PC-9 (cell line): ENCODE measurements at regions not wholly inside any gene's neighbourhood (a gene's known extent, or its start where the extent isn't known, plus 50 kb on each side); places are given as distances from the start of the nearest gene placed in this dataset.

Experiments used
- BruUV-seq: library from RNA; stranded (reverse); fragments of 400-500 nt; replicated peaks from 2 replicates; lab custom pipeline; 2021; lab: Mats Ljungman, UMichigan
- CTCF ChIA-PET: fragments of 300-600 bp; sonication (Branson Sonifier 250); formaldehyde crosslinking; loops from one replicate; lab custom pipeline; 2022; ENCODE audit warnings: antibody characterized with exemption; lab: Charles Lee
- POLR2A ChIA-PET: fragments of 300-600 bp; sonication (Branson Sonifier 250); formaldehyde crosslinking; loops from one replicate; lab custom pipeline; 2022; ENCODE audit warnings: antibody characterized with exemption; ENCODE audit not compliant: unreplicated experiment; lab: Charles Lee
- DNase-seq, 2 experiments: peaks; one replicate each; pipeline versions ENCODE4 v3.0.0 to v3.0.0-alpha.2; 2015 to 2022; ENCODE audit warnings: mixed read lengths in 1 of 2
- H2AFZ ChIP-seq: fragments of 200-600 bp; sonication (generic); 2 replicates; pipeline ENCODE4 v1.8.1; 2017; ENCODE audit warnings: antibody characterized with exemption
- H3F3A ChIP-seq: fragments of 200-600 bp; sonication (generic); 2 replicates; pipeline ENCODE4 v1.8.1; 2017; ENCODE audit warnings: antibody characterized with exemption, mild to moderate bottlenecking, low read depth; ENCODE audit not compliant: insufficient read depth
- H3K27ac ChIP-seq: fragments of 200-600 bp; sonication (generic); 2 replicates; pipeline ENCODE4 v1.6.1; 2016; ENCODE audit warnings: mixed run types
- H3K27me3 ChIP-seq: fragments of 200-600 bp; sonication (generic); 2 replicates; pipeline ENCODE4 v1.6.1; 2016; ENCODE audit warnings: low read depth, mixed run types; ENCODE audit not compliant: insufficient read depth
- H3K36me3 ChIP-seq: fragments of 200-600 bp; sonication (generic); 2 replicates; pipeline ENCODE4 v1.6.1; 2016; ENCODE audit warnings: low read depth, mixed run types
- H3K4me1 ChIP-seq: fragments of 200-600 bp; sonication (generic); replicated peaks from 2 replicates; pipeline ENCODE4 v1.6.1; 2016; ENCODE audit warnings: mixed run types; ENCODE audit not compliant: insufficient read depth
- H3K4me2 ChIP-seq: fragments of 200-600 bp; sonication (generic); 2 replicates; pipeline ENCODE4 v1.6.1; 2017; ENCODE audit warnings: mixed run types
- H3K4me3 ChIP-seq: fragments of 200-600 bp; sonication (generic); 2 replicates; pipeline ENCODE4 v1.6.1; 2016; ENCODE audit warnings: mixed run types
- H3K79me2 ChIP-seq: fragments of 200-600 bp; sonication (generic); 2 replicates; pipeline ENCODE4 v1.6.1; 2017; ENCODE audit warnings: low read depth, mixed run types
- H3K9me2 ChIP-seq: fragments of 200-600 bp; sonication (generic); 2 replicates; pipeline ENCODE4 v1.8.1; 2017; ENCODE audit warnings: mild to moderate bottlenecking; ENCODE audit not compliant: insufficient read depth
- H3K9me3 ChIP-seq: fragments of 200-600 bp; sonication (generic); 2 replicates; pipeline ENCODE4 v1.8.1; 2016; ENCODE audit warnings: low read depth; ENCODE audit not compliant: insufficient read depth
- H4K20me1 ChIP-seq: fragments of 200-600 bp; sonication (generic); 2 replicates; pipeline ENCODE4 v1.8.1; 2017; ENCODE audit not compliant: insufficient read depth
- EZH2 ChIP-seq: fragments of 200-600 bp; sonication (generic); IDR thresholded peaks from 2 replicates; pipeline ENCODE4 v1.8.0; 2017; ENCODE audit warnings: antibody characterized with exemption, low read depth
- intact Hi-C: fragments of 100-400 bp; cut with micrococcal nuclease; formaldehyde crosslinking; loops from one replicate; pipeline ENCODE4 v1.10.0; 2022; ENCODE audit not compliant: unreplicated experiment
- TF ChIP-seq, protein P1 (sequence below): fragments of 200-600 bp; sonication (generic); conservative IDR thresholded peaks from 2 replicates; pipeline ENCODE4 v1.6.1; 2017; ENCODE audit warnings: mixed run types, antibody characterized with exemption, mild to moderate bottlenecking, moderate library complexity

DNA sequence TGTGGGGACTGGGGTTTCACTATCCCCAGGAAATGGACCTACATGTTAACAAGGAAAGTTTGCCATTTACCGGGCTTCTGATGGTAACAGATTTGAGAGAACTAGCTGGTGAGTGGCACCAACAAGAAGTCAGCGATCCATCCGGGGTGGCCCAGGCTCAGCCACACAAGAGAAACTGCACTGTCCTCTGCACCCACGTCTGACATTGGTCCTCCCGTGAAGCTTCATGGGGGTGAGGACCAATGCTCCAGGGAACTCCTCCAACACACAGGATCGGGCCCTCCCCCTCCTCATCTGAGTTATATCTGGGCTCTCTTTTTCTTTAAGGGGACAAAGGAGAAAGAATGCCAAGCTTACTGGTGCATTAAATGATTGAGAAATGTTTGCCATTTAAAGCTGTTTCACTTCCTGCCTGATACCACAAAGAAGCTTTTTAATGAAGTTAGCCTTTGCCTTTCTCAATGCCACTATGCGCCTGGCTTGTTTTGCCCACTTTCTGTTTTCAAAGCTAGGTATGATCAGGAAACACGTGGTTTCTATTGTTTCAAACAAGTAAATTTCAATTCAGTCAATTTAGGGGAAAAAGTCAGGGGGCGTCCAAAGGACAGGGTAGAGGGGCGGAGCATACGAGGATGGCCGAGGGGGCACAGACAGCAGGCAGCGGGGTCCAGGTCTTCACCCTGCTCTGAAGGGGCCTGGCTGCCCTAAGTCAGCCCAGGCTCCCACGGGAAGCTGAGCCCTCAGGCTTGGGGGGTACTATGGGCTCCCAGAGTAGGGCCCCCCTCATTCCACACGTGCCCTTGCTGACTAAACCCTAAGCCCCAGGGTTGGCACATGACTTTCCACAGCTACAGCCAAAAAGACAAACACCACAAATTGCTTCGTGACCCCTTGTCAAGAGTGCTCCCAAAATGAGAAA is 204.0 kb upstream of the ID2 start:
- Histone ChIP-seq H3K9me3 (no peaks in the 10 kb centered on the region), H3F3A (no peaks in the 10 kb centered on the region), H2AFZ (no peak overlapping the region), H3K36me3 (no peaks in the 10 kb centered on the region), H4K20me1 (0 out of 2 replicates have a peak, but pooled peaks cover 2% of the 10 kb centered on the region), H3K9me2 (no peaks in the 10 kb centered on the region), H3K27me3 (peaks cover 68% of the 10 kb centered on the region), H3K79me2 (no peaks in the 10 kb centered on the region), H3K4me3 (no peak overlapping the region), H3K27ac (no peak overlapping the region), H3K4me1 (no peaks in the 10 kb centered on the region), H3K4me2 (no peak overlapping the region)
- BruUV-seq = no TSS peak
- intact Hi-C loops = no loop called here
- POLR2A ChIA-PET = no interaction called here
- CTCF ChIA-PET = no interaction called here
- no peak for TF ChIP-seq EZH2
- TF ChIP-seq, protein P1, sequence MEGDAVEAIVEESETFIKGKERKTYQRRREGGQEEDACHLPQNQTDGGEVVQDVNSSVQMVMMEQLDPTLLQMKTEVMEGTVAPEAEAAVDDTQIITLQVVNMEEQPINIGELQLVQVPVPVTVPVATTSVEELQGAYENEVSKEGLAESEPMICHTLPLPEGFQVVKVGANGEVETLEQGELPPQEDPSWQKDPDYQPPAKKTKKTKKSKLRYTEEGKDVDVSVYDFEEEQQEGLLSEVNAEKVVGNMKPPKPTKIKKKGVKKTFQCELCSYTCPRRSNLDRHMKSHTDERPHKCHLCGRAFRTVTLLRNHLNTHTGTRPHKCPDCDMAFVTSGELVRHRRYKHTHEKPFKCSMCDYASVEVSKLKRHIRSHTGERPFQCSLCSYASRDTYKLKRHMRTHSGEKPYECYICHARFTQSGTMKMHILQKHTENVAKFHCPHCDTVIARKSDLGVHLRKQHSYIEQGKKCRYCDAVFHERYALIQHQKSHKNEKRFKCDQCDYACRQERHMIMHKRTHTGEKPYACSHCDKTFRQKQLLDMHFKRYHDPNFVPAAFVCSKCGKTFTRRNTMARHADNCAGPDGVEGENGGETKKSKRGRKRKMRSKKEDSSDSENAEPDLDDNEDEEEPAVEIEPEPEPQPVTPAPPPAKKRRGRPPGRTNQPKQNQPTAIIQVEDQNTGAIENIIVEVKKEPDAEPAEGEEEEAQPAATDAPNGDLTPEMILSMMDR = no peak
- peak in 1 of 2 experiments; percentile 32 for DNase-seq

DNA sequence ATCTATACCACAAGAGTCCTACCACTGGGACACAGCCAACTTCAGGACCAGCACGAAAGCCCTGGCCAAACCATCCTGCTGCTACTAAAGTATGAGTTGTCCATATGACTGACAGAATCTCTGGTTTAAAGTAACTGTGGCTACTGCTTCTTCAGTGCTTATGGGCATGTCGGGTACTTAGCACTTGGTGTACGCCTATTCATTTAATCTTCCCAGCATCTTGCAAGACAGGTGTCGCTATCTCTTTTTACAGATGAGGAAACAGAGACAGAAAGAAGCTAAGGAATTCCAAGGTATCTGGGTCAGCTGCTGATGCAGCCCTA is 203.4 kb upstream of the ID2 start:
- Histone ChIP-seq H3K79me2 (no peaks in the 10 kb centered on the region), H3K9me3 (no peaks in the 10 kb centered on the region), H4K20me1 (0 out of 2 replicates have a peak, but pooled peaks cover 2% of the 10 kb centered on the region), H3K27ac (no peak overlapping the region), H3F3A (no peaks in the 10 kb centered on the region), H3K9me2 (no peaks in the 10 kb centered on the region), H3K36me3 (no peaks in the 10 kb centered on the region), H3K27me3 (peaks cover 68% of the 10 kb centered on the region), H2AFZ (no peak overlapping the region), H3K4me1 (no peaks in the 10 kb centered on the region), H3K4me2 (no peak overlapping the region), H3K4me3 (no peak overlapping the region)
- no peak for DNase-seq
- CTCF ChIA-PET = no interaction called here
- TF ChIP-seq, protein P1 = no peak
- no peak for TF ChIP-seq EZH2
- POLR2A ChIA-PET = interaction anchor here (0.6 kb wide), 1 partner anchor 32 kb away, joined by 4 read pairs; no protein-coding TSS in a partner anchor
- intact Hi-C loops = no loop called here
- BruUV-seq = no TSS peak

DNA sequence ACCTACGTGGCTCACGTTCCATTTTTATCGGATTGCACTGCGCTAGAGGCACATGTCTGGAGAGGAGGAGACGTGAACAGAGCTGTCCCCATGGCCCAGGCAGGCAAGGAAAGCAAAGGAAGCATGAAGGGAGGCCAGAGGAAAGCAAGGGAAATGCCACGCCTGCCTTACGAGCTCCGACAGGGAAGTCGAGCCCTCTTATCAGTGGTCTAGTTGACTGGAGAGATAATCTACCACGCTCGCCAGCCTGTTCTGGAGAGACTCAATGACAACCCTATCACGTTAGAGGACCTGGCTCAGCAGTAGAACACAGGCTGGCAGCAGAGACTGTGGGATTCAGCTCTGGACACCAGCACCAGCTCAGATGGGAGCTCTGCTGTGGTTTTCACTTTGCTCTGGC is 202.6 kb upstream of the ID2 start:
- POLR2A ChIA-PET = interaction anchor here (0.6 kb wide), 1 partner anchor 33 kb away, joined by 4 read pairs; no protein-coding TSS in a partner anchor
- 0 out of 2 replicates have a peak, but pooled peaks cover 2% of the 10 kb centered on the region for H4K20me1 ChIP-seq
- H3K4me1 ChIP-seq = no peaks in the 10 kb centered on the region
- H3K9me3 ChIP-seq = no peaks in the 10 kb centered on the region
- CTCF ChIA-PET = no interaction called here
- H2AFZ ChIP-seq = no peak overlapping the region
- no peak overlapping the region for H3K27ac ChIP-seq
- no peak for DNase-seq
- H3K79me2 ChIP-seq = no peaks in the 10 kb centered on the region
- peaks cover 59% of the 10 kb centered on the region for H3K27me3 ChIP-seq
- intact Hi-C loops = no loop called here
- no peak overlapping the region for H3K4me3 ChIP-seq
- H3K9me2 ChIP-seq = no peaks in the 10 kb centered on the region
- no peak for TF ChIP-seq EZH2
- TF ChIP-seq, protein P1 = no peak
- no peaks in the 10 kb centered on the region for H3K36me3 ChIP-seq
- BruUV-seq = no TSS peak
- H3K4me2 ChIP-seq = no peak overlapping the region
- no peaks in the 10 kb centered on the region for H3F3A ChIP-seq
